ENCODE measurements at regions not wholly inside any gene's neighbourhood (a gene's known extent, or its start where the extent isn't known, plus 50 kb on each side); places are given as distances from the start of the nearest gene placed in this dataset.

- DNase-seq, result no peak
- Histone ChIP-seq H3K9me3 (no peaks in the 10 kb centered on the region), H3K4me3 (no peak overlapping the region), H3K27ac (no peak overlapping the region), H3K36me3 (no peaks in the 10 kb centered on the region), H3K27me3 (peaks cover 0 to 3% (median 0%) of the 10 kb centered on the region in 4 donors), H3K4me1 (no peaks in the 10 kb centered on the region)
- TF ChIP-seq, protein P1, sequence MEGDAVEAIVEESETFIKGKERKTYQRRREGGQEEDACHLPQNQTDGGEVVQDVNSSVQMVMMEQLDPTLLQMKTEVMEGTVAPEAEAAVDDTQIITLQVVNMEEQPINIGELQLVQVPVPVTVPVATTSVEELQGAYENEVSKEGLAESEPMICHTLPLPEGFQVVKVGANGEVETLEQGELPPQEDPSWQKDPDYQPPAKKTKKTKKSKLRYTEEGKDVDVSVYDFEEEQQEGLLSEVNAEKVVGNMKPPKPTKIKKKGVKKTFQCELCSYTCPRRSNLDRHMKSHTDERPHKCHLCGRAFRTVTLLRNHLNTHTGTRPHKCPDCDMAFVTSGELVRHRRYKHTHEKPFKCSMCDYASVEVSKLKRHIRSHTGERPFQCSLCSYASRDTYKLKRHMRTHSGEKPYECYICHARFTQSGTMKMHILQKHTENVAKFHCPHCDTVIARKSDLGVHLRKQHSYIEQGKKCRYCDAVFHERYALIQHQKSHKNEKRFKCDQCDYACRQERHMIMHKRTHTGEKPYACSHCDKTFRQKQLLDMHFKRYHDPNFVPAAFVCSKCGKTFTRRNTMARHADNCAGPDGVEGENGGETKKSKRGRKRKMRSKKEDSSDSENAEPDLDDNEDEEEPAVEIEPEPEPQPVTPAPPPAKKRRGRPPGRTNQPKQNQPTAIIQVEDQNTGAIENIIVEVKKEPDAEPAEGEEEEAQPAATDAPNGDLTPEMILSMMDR (IDR thresholded peaks at IDR 0.05), result no peak
- 81 to 89% methylated on average over 2 of the region's 2 CpGs for WGBS, 2 donors
- no peak for ATAC-seq
- no peak for FAIRE-seq
- intact Hi-C loops (cut with DNase I), result no loop called here
These were observed 105.7 kb upstream of the VAV3 start for GRCh38 chr1:108070662-108071061.

DNA sequence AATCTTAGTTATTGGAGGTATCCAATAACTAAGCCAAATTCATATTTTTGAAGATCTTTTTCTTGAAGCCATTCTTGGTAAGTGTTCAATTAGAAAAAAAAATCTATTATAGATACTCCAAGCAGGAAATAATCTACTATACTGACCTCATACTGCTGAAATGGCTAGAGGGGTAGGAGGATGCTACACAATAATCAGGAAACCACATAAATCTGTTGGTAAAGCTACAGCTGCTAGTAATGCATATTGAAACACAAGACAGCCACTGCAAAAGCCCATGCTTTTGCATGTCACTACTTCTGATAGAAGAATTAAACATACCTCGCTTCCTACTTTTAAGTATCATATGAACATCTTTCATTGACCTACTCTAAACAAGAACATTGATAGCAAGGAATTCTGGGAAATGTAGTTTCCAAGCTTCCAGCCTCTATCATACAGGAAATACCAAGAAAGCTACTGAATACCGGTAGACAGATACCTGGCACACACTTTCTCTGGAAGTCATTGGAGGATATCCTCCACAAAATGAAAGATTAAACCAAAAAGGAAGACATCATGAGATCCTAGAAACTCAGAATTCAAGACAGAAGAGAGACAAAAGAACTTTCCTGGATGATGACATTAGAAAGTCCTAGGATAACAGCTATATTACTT, 103.0 kb upstream of the VAV3 start:
- ATAC-seq, result no peak
- intact Hi-C loops (cut with DNase I), result no loop called here
- no peak overlapping the region for H3K27ac ChIP-seq
- FAIRE-seq, result no peak
- no peak for DNase-seq
- no peak overlapping the region for H3K4me3 ChIP-seq
- H3K9me3 ChIP-seq, result no peaks in the 10 kb centered on the region
- H3K27me3 ChIP-seq, result peaks cover 0 to 3% (median 0%) of the 10 kb centered on the region in 4 donors
- TF ChIP-seq, protein P1 (IDR thresholded peaks at IDR 0.05), result no peak
- no peaks in the 10 kb centered on the region for H3K36me3 ChIP-seq
- no peaks in the 10 kb centered on the region for H3K4me1 ChIP-seq
- 61 to 64% methylated on average over 2 of the region's 2 CpGs for WGBS, 2 donors

GRCh38 chr1:108066808-108067207, 101.8 kb upstream of the VAV3 start:
- TF ChIP-seq, protein P1 (IDR thresholded peaks at IDR 0.05), result no peak
- peaks cover 0 to 3% (median 0%) of the 10 kb centered on the region in 4 donors for H3K27me3 ChIP-seq
- H3K4me1 ChIP-seq, result no peaks in the 10 kb centered on the region
- intact Hi-C loops (cut with DNase I), result no loop called here
- no peaks in the 10 kb centered on the region for H3K36me3 ChIP-seq
- no peak for ATAC-seq
- no peak for FAIRE-seq
- 67 to 68% methylated on average over 1 of the region's 1 CpG for WGBS, 2 donors
- H3K4me3 ChIP-seq, result no peak overlapping the region
- H3K27ac ChIP-seq, result no peak overlapping the region
- no peaks in the 10 kb centered on the region for H3K9me3 ChIP-seq
- no peak for DNase-seq

DNA sequence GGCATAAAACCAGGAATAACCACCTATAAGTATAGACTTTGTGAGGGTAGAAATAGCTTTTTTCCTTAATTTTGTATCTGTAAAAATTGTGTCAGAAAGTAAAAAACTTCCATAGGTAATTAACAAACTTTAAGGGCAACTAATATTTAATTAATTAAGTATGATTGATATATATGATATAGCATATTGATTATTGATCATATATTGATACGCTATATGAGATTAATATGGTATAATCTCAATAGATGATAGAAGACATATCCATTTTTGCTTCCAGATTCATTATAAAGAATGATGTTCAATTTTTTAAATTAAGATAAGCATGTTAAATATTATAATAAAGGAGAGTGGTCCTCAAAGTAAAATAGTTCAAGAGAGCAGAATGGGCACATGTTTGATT, 99.3 kb upstream of the VAV3 start:
- DNase-seq (no peak), ATAC-seq (no peak), FAIRE-seq (no peak)
- Histone ChIP-seq H3K9me3 (no peaks in the 10 kb centered on the region), H3K27ac (no peak overlapping the region), H3K27me3 (no peaks in the 10 kb centered on the region), H3K4me3 (no peak overlapping the region), H3K4me1 (no peaks in the 10 kb centered on the region), H3K36me3 (no peaks in the 10 kb centered on the region)
- TF ChIP-seq, protein P1 (IDR thresholded peaks at IDR 0.05), result no peak
- 49 to 51% methylated on average over 1 of the region's 1 CpG for WGBS, 2 donors
- intact Hi-C loops (cut with DNase I), result no loop called here

GRCh38 chr1:108063703-108064102, 98.7 kb upstream of the VAV3 start:
- whole genome bisulfite sequencing, 2 donors, result 67 to 89% methylated on average over 1 of the region's 1 CpG
- no peaks in the 10 kb centered on the region for H3K9me3 ChIP-seq
- TF ChIP-seq, protein P1 (IDR thresholded peaks at IDR 0.05), result no peak
- DNase-seq, result no peak
- H3K4me3 ChIP-seq, result no peak overlapping the region
- peak in 1 of 4 donors; percentile 17 for ATAC-seq
- no peak overlapping the region for H3K27ac ChIP-seq
- H3K27me3 ChIP-seq, result no peaks in the 10 kb centered on the region
- FAIRE-seq, result no peak
- H3K4me1 ChIP-seq, result no peaks in the 10 kb centered on the region
- no peaks in the 10 kb centered on the region for H3K36me3 ChIP-seq
- intact Hi-C loops (cut with DNase I), result no loop called here
